Stomach (tissue), 8 donors: ENCODE measurements at regions not wholly inside any gene's neighbourhood (a gene's known extent, or its start where the extent isn't known, plus 50 kb on each side); places are given as distances from the start of the nearest gene placed in this dataset.
"Not testable (repeated sequence)": the region's sequence is repeated elsewhere in the genome, so short reads cannot be mapped to it uniquely, and the experiment has no call there.

Source experiments
- DNase-seq, 2 donors: peaks; one replicate each; pipeline versions ENCODE4 v3.0.0 to v3.0.0-alpha.2; 2013 to 2019
- H3K27ac ChIP-seq, 5 donors: fragments of 200-600 bp in 4 of 5; sonication (generic) in 4 of 5; one replicate each; pipeline ENCODE4 v1.5.1; 2013 to 2019; ENCODE audit warnings: mild to moderate bottlenecking in 1 of 5, moderate library complexity in 1 of 5
- H3K27me3 ChIP-seq, 3 donors: fragments of 200-600 bp; sonication (generic); one replicate each; pipeline ENCODE4 v1.5.1; 2017 to 2019; ENCODE audit warnings: mixed run types in 1 of 3
- H3K36me3 ChIP-seq, 4 donors: fragments of 200-600 bp; sonication (generic); 1 replicate in 3 of 4; 2 replicates in 1 of 4; pipeline ENCODE4 v1.5.1; 2016 to 2019
- H3K4me1 ChIP-seq, 4 donors: fragments of 200-600 bp; sonication (generic); one replicate each; pipeline ENCODE4 v1.5.1; 2016 to 2019
- H3K4me3 ChIP-seq, 4 donors: fragments of 200-600 bp; sonication (generic) in 3 of 4; one replicate each; pipeline ENCODE4 v1.5.1; 2016 to 2019; ENCODE audit warnings: mild to moderate bottlenecking in 1 of 4
- H3K9me3 ChIP-seq, 4 donors: fragments of 200-600 bp; sonication (generic); one replicate each; pipeline ENCODE4 v1.5.1; 2016 to 2019
- CTCF ChIP-seq, 7 experiments: fragments of 450-650 bp in 4 of 7; fragments of 200-600 bp in 3 of 7; sonication (generic) in 3 of 7; IDR thresholded peaks; one replicate each; pipeline ENCODE4 v1.5.1; 2016 to 2019; ENCODE audit warnings: antibody characterized with exemption in 7 of 7, control low read depth in 2 of 7, mild to moderate bottlenecking in 1 of 7
- EP300 ChIP-seq: sonication (generic); formaldehyde crosslinking; IDR thresholded peaks from one replicate; pipeline ENCODE4 v1.6.1; 2017; ENCODE audit warnings: antibody characterized with exemption
- POLR2A ChIP-seq, 4 donors: fragments of 450-650 bp; IDR thresholded peaks; one replicate each; pipeline ENCODE4 v1.6.1; 2016; ENCODE audit warnings: antibody characterized with exemption in 4 of 4, control low read depth in 2 of 4, mild to moderate bottlenecking in 1 of 4, moderate library complexity in 1 of 4
- POLR2AphosphoS5 ChIP-seq, 3 donors: sonication (generic); formaldehyde crosslinking; IDR thresholded peaks; one replicate each; pipeline ENCODE4 v1.6.1; 2016; ENCODE audit warnings: antibody characterized with exemption in 3 of 3
- WGBS, 5 donors: extraction: QIAGEN DNeasy Blood & Tissue Kit in 3 of 5; methylation state at CpG; one replicate each; pipeline versions ENCODE4 v1.1.5 to v1.1.7; 2013 to 2018; 5-methylcytosine and 5-hydroxymethylcytosine counted together
- intact Hi-C: fragments of 100-400 bp; cut with DNase I; formaldehyde crosslinking; loops from one replicate; pipeline ENCODE4 v1.15.1; 2023; ENCODE audit warnings: low total_unique reads
- donor health status: healthy with polysubstance abuse.
- donor health status: Bipolar disorder and iron deficiency.
- donor health status: healthy.

GRCh38 chrX:4642114-4642513, 928.7 kb upstream of the PRKX start:
- Histone ChIP-seq H3K4me1 (no peaks in the 10 kb centered on the region), H3K27me3 (no peaks in the 10 kb centered on the region), H3K9me3 (peaks cover 0 to 9% (median 3%) of the 10 kb centered on the region in 4 donors), H3K4me3 (no peak overlapping the region), H3K27ac (no peak overlapping the region), H3K36me3 (no peaks in the 10 kb centered on the region)
- TF ChIP-seq CTCF (IDR thresholded peaks at IDR 0.05) = no peak
- TF ChIP-seq EP300 = no peak
- WGBS, 5 donors = 60 to 94% (median 80%) methylated on average over 2 of the region's 2 CpGs
- intact Hi-C loops = no loop called here
- no peak for DNase-seq

DNA sequence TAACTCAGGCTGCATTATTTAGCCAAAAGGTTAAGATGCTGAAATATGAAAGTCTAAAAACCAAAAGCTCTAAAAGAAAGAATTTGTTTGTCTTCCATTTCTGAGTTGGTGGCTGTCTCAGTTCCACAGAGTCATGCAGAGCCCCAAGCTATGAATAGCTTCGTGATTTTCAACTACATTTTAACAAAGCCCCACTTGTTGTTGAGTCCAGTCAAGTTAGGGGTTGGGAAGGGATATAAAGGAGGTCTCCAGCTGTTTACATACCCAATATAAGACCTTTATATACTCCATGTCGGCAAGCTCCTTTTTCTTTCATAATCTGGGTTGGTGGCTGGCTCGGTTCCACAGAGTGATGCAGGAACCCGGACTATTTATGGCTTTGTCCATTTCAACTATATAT, 924.6 kb upstream of the PRKX start:
- H3K4me3 ChIP-seq = no peak overlapping the region
- intact Hi-C loops = no loop called here
- no peaks in the 10 kb centered on the region for H3K27me3 ChIP-seq
- H3K27ac ChIP-seq = no peak overlapping the region
- WGBS, 5 donors = 78 to 87% (median 84%) methylated on average over 4 of the region's 4 CpGs
- H3K4me1 ChIP-seq = no peaks in the 10 kb centered on the region
- no peak for DNase-seq
- no peak for TF ChIP-seq POLR2A (IDR thresholded peaks at IDR 0.05)
- no peak for TF ChIP-seq CTCF (IDR thresholded peaks at IDR 0.05)
- no peak for TF ChIP-seq EP300
- TF ChIP-seq POLR2AphosphoS5 (IDR thresholded peaks at IDR 0.05) = no peak
- H3K9me3 ChIP-seq = peaks cover 0 to 9% (median 3%) of the 10 kb centered on the region in 4 donors
- H3K36me3 ChIP-seq = no peaks in the 10 kb centered on the region

DNA sequence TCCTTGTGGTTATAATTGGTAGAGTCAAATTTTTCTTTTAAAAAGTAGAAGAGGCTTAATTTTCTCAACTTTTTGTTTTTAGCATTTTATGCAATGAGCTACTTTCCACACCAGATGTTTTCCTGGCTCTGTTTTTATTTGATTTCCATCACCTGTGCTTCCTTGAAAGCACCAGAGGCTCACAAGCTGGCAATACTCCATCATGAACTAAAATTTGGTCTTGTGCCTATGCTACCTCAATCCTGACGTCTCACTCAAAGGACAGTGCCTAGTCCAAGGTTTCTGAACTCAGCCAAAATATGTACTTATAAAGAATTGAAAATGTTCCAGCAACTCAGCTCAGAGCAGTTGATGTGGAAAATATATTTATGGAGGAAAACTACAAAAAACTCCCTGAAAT, 914.0 kb upstream of the PRKX start:
- Histone ChIP-seq H3K4me1 (no peaks in the 10 kb centered on the region), H3K27ac (no peak overlapping the region), H3K9me3 (no peaks in the 10 kb centered on the region), H3K36me3 (no peaks in the 10 kb centered on the region), H3K4me3 (no peak overlapping the region), H3K27me3 (no peaks in the 10 kb centered on the region)
- TF ChIP-seq CTCF (IDR thresholded peaks at IDR 0.05) = no peak
- no peak for TF ChIP-seq EP300
- no peak for TF ChIP-seq POLR2AphosphoS5 (IDR thresholded peaks at IDR 0.05)
- no peak for TF ChIP-seq POLR2A (IDR thresholded peaks at IDR 0.05)
- no peak for DNase-seq
- 18 to 37% (median 30%) methylated on average over 1 of the region's 1 CpG for WGBS, 5 donors
- intact Hi-C loops = no loop called here

DNA sequence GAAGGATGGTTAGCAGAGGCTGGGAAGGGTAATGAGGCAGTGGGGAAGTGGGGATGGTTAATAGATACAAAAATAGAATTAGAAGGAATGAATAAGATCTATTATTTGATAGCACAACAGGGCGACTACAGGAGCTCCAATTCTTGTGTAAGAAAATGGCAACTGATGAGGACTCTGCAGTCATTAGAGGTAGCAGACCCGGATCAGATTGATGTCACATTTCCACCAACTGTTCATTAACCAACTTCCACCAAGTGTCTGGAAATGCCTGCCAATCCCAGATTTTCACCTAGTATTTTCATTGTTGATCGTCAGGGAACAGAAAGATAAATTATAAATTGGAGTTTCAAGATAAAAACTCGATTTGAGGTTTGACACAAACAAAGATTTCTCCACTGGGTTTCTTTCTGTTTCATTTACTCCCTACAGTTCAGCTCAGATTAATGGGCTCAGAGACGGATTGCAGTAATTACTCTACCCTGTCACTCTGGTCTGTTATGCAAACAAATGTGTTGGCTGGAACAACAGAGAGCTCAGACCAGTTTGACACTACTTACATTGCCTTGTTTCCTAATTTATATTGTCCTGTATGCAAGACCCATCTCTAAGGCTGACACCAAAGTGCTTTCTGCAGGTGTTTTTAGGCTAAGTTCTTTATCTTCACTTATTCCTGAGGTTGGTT, 909.2 kb upstream of the PRKX start:
- no peak overlapping the region for H3K27ac ChIP-seq
- DNase-seq = peak in 1 of 2 donors; percentile 20
- no peaks in the 10 kb centered on the region for H3K4me1 ChIP-seq
- no peak overlapping the region for H3K4me3 ChIP-seq
- intact Hi-C loops = no loop called here
- 18 to 26% (median 19%) methylated on average over 5 of the region's 5 CpGs for WGBS, 5 donors
- TF ChIP-seq POLR2AphosphoS5 (IDR thresholded peaks at IDR 0.05) (no peak), EP300 (no peak), POLR2A (IDR thresholded peaks at IDR 0.05) (no peak), CTCF (IDR thresholded peaks at IDR 0.05) (no peak)
- no peaks in the 10 kb centered on the region for H3K36me3 ChIP-seq
- H3K9me3 ChIP-seq = no peaks in the 10 kb centered on the region
- H3K27me3 ChIP-seq = no peaks in the 10 kb centered on the region

- DNase-seq, H3K4me3 ChIP-seq, intact Hi-C loops, H3K36me3 ChIP-seq, H3K4me1 ChIP-seq, H3K27ac ChIP-seq, H3K27me3 ChIP-seq: not testable (repeated sequence)
- 33 to 63% (median 39%) methylated on average over 2 of the region's 2 CpGs for WGBS, 5 donors
- peaks cover 0 to 20% (median 10%) of the 10 kb centered on the region in 4 donors for H3K9me3 ChIP-seq
These were observed 900.2 kb upstream of the PRKX start for GRCh38 chrX:4613651-4614050.
